ENCODE measurements at regions not wholly inside any gene's neighbourhood (a gene's known extent, or its start where the extent isn't known, plus 50 kb on each side); places are given as distances from the start of the nearest gene placed in this dataset.

DNA sequence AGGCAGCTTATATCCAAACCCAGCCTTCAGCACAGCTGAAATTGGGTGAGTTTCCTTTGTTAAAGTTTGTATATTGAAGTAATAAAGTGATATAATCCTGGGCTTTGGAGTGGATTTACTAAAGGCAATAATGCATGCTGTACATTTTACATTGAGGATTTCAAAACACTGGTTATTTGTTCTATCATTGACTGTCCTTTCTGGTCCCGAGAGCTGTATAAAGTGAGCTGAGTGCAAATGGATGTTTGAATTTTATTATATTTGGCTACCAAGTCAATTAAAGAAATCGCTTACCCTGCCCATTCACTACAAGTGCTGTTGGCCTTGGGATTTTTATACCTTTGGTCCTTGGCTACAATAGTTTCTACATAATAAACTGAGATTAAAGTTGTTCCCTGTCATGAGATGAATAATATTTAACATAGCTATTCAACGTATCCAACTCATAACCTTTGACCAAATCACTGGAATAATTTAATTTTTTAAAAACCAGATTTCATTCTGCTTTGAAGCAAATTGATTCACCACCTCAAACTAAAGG lies 207.9 kb downstream of the KLF5 start:
- H3K27ac Mint-ChIP-seq, result no peak overlapping the region
- peaks cover 7% of the 10 kb centered on the region for H3K9me3 Mint-ChIP-seq
- no peak for DNase-seq (ENCODE audit: low spot score in 2 of 2, unreplicated experiment in 2 of 2)
- no peak overlapping the region for H3K4me3 Mint-ChIP-seq
- H3K27me3 Mint-ChIP-seq (ENCODE audit: low read depth), result no peaks in the 10 kb centered on the region
- peaks cover 15% of the 10 kb centered on the region for H3K4me1 Mint-ChIP-seq
- TF ChIP-seq, protein P1, sequence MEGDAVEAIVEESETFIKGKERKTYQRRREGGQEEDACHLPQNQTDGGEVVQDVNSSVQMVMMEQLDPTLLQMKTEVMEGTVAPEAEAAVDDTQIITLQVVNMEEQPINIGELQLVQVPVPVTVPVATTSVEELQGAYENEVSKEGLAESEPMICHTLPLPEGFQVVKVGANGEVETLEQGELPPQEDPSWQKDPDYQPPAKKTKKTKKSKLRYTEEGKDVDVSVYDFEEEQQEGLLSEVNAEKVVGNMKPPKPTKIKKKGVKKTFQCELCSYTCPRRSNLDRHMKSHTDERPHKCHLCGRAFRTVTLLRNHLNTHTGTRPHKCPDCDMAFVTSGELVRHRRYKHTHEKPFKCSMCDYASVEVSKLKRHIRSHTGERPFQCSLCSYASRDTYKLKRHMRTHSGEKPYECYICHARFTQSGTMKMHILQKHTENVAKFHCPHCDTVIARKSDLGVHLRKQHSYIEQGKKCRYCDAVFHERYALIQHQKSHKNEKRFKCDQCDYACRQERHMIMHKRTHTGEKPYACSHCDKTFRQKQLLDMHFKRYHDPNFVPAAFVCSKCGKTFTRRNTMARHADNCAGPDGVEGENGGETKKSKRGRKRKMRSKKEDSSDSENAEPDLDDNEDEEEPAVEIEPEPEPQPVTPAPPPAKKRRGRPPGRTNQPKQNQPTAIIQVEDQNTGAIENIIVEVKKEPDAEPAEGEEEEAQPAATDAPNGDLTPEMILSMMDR (IDR thresholded peaks at IDR 0.05; ENCODE audit: unreplicated experiment), result no peak
- H3K36me3 Mint-ChIP-seq, result no peaks in the 10 kb centered on the region

DNA sequence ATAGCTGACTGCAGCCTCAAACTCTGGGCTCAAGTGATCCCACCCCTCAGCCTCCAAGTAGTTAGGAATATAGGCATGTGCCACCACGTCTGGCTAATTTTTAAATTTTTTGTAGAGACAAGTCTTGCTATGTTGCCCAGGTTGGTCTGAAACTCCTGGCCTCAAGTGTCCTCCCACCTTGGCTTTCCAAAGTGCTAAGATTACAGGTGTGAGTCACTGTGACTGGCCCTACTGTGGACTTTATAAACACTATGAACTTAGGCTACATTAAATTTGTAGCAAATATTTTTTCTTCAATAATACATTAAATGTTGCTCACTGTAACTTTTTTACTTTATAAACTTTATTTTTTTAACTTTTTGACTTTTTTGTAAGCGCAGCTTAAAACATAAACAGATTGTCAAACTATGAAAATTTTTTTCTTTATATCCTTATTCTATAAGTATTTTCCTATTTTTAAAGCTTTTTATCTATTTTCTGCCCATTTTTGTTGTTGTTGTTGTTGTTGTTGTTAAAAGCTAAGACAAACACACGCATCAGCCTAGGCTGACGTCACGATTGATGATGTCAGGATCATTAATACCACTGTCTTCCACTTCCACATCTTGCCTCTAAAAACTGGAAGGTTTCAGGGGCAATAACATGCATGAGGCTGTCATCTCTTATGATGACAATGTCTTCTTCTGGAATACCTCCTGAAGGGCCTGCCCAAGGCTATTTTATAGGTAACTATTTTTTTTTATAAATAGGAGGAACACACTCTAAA lies 204.2 kb downstream of the KLF5 start:
- Mint-ChIP-seq H3K27ac (no peak overlapping the region), H3K27me3 (ENCODE audit: low read depth) (peaks cover 1% of the 10 kb centered on the region), H3K9me3 (no peaks in the 10 kb centered on the region), H3K4me3 (no peak overlapping the region), H3K36me3 (no peaks in the 10 kb centered on the region), H3K4me1 (peaks cover 37% of the 10 kb centered on the region)
- no peak for DNase-seq (ENCODE audit: low spot score in 2 of 2, unreplicated experiment in 2 of 2)
- TF ChIP-seq, protein P1 (IDR thresholded peaks at IDR 0.05; ENCODE audit: unreplicated experiment), result no peak

GRCh38 chr13:73261739-73262216 lies 203.0 kb downstream of the KLF5 start:
- H3K4me1 Mint-ChIP-seq, result peaks cover 37% of the 10 kb centered on the region
- no peak for DNase-seq (ENCODE audit: low spot score in 2 of 2, unreplicated experiment in 2 of 2)
- no peaks in the 10 kb centered on the region for H3K36me3 Mint-ChIP-seq

GRCh38 chr13:73259061-73260017 lies 200.5 kb downstream of the KLF5 start:
- peaks cover 36% of the 10 kb centered on the region for H3K4me1 Mint-ChIP-seq
- DNase-seq (ENCODE audit: low spot score in 2 of 2, unreplicated experiment in 2 of 2), result no peak
- H3K36me3 Mint-ChIP-seq, result no peaks in the 10 kb centered on the region
- H3K4me3 Mint-ChIP-seq, result peak overlapping the region; percentile 5
- peaks cover 10% of the 10 kb centered on the region for H3K27me3 Mint-ChIP-seq (ENCODE audit: low read depth)
- H3K27ac Mint-ChIP-seq, result peak overlapping the region; percentile 71
- H3K9me3 Mint-ChIP-seq, result no peaks in the 10 kb centered on the region
- TF ChIP-seq, protein P1 (IDR thresholded peaks at IDR 0.05; ENCODE audit: unreplicated experiment), result no peak

More at GRCh38 chr13:73261739-73262216, 203.0 kb downstream of the KLF5 start:
- Mint-ChIP-seq H3K27ac (no peak overlapping the region), H3K4me3 (no peak overlapping the region), H3K9me3 (no peaks in the 10 kb centered on the region), H3K27me3 (ENCODE audit: low read depth) (peaks cover 5% of the 10 kb centered on the region)
- TF ChIP-seq, protein P1 (IDR thresholded peaks at IDR 0.05; ENCODE audit: unreplicated experiment), result no peak

DNA sequence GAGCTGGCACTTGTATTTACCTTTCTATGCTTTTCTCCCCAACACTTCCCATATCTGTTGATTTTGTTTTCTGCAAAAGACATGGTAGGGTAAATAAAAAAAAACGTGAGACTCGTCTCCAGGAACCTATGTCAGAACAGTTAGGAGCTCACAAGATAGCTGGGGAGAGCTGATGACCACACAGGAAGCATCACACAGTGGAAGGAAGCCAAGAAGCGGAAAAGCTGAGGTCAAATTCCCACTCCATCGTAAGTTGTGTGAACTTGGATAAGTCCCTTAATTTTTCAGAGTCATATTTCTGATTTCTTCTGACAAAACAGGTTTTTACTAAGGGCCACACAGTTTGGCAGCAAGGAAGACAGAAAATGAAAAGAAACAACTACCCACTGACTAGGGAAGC lies 199.6 kb downstream of the KLF5 start:
- Mint-ChIP-seq H3K27ac (no peak overlapping the region), H3K27me3 (ENCODE audit: low read depth) (peaks cover 12% of the 10 kb centered on the region), H3K4me1 (peaks cover 36% of the 10 kb centered on the region), H3K4me3 (no peak overlapping the region), H3K36me3 (no peaks in the 10 kb centered on the region), H3K9me3 (no peaks in the 10 kb centered on the region)
- TF ChIP-seq, protein P1 (IDR thresholded peaks at IDR 0.05; ENCODE audit: unreplicated experiment), result no peak
- DNase-seq (ENCODE audit: low spot score in 2 of 2, unreplicated experiment in 2 of 2), result no peak

Data from mesothelial cell of epicardium (in vitro differentiated cells).